ENCODE measurements at regions not wholly inside any gene's neighbourhood (a gene's known extent, or its start where the extent isn't known, plus 50 kb on each side); places are given as distances from the start of the nearest gene placed in this dataset.
"Not testable (repeated sequence)": the region's sequence is repeated elsewhere in the genome, so short reads cannot be mapped to it uniquely, and the experiment has no call there.

- Histone ChIP-seq H3K36me3 (ENCODE audit: control insufficient read depth in 2 of 2, insufficient read depth in 2 of 2, low read length in 2 of 2) (no peaks in the 10 kb centered on the region), H3K4me3 (ENCODE audit: low read length in 2 of 2) (no peak overlapping the region), H3K9ac (ENCODE audit: low read depth in 1 of 2, low read length in 2 of 2) (no peak overlapping the region), H3K27me3 (ENCODE audit: control insufficient read depth in 2 of 2, insufficient read depth in 2 of 2, low read length in 2 of 2) (peaks cover 0 to 3% of the 10 kb centered on the region in 2 donors), H3K27ac (ENCODE audit: low read depth in 2 of 2, low read length in 2 of 2) (no peak overlapping the region), H3K4me1 (ENCODE audit: control insufficient read depth in 2 of 2, insufficient read depth in 2 of 2, low read length in 2 of 2) (no peaks in the 10 kb centered on the region), H3K9me3 (ENCODE audit: control insufficient read depth in 2 of 2, low read length in 2 of 2) (no peaks in the 10 kb centered on the region)
These were observed 145.4 kb upstream of the FOXA2 start for GRCh38 chr20:22729616-22730236.

DNA sequence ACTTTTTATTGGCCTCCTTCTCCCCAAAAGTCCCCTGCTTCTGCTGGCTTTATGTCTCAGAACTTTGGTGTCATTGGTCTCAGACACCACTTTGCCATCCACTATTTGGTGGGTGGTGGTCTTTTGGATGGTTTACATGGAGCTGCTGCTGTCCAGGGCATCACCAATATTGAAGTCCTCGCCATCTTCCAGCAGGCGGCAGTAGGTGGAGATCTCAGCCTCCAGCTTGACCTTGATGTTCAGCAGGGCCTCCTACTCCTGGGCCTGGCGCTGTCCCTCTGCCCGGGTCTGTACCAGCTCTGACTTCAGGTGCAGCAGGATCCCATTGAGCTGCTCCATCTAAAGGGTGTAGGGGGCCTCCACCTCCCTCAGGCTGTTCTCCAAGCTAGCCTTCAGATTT, 148.4 kb upstream of the FOXA2 start:
- peaks cover 0 to 3% of the 10 kb centered on the region in 2 donors for H3K27me3 ChIP-seq (ENCODE audit: control insufficient read depth in 2 of 2, insufficient read depth in 2 of 2, low read length in 2 of 2)
- H3K27ac ChIP-seq (ENCODE audit: low read depth in 2 of 2, low read length in 2 of 2): no peak overlapping the region
- H3K4me3 ChIP-seq (ENCODE audit: low read length in 2 of 2): no peak overlapping the region
- H3K9ac ChIP-seq (ENCODE audit: low read depth in 1 of 2, low read length in 2 of 2): no peak overlapping the region
- no peaks in the 10 kb centered on the region for H3K9me3 ChIP-seq (ENCODE audit: control insufficient read depth in 2 of 2, low read length in 2 of 2)
- H3K36me3 ChIP-seq (ENCODE audit: control insufficient read depth in 2 of 2, insufficient read depth in 2 of 2, low read length in 2 of 2): no peaks in the 10 kb centered on the region
- H3K4me1 ChIP-seq (ENCODE audit: control insufficient read depth in 2 of 2, insufficient read depth in 2 of 2, low read length in 2 of 2): no peaks in the 10 kb centered on the region

- H3K4me3 ChIP-seq (ENCODE audit: low read length in 2 of 2); H3K9me3 ChIP-seq (ENCODE audit: control insufficient read depth in 2 of 2, low read length in 2 of 2); H3K9ac ChIP-seq (ENCODE audit: low read depth in 1 of 2, low read length in 2 of 2); H3K36me3 ChIP-seq (ENCODE audit: control insufficient read depth in 2 of 2, insufficient read depth in 2 of 2, low read length in 2 of 2); H3K4me1 ChIP-seq (ENCODE audit: control insufficient read depth in 2 of 2, insufficient read depth in 2 of 2, low read length in 2 of 2); H3K27me3 ChIP-seq (ENCODE audit: control insufficient read depth in 2 of 2, insufficient read depth in 2 of 2, low read length in 2 of 2); H3K27ac ChIP-seq (ENCODE audit: low read depth in 2 of 2, low read length in 2 of 2): not testable (repeated sequence)
These were observed 150.7 kb upstream of the FOXA2 start for GRCh38 chr20:22734946-22735647.

- no peak overlapping the region for H3K9ac ChIP-seq (ENCODE audit: low read depth in 1 of 2, low read length in 2 of 2)
- no peaks in the 10 kb centered on the region for H3K36me3 ChIP-seq (ENCODE audit: control insufficient read depth in 2 of 2, insufficient read depth in 2 of 2, low read length in 2 of 2)
- H3K27ac ChIP-seq (ENCODE audit: low read depth in 2 of 2, low read length in 2 of 2): no peak overlapping the region
- no peaks in the 10 kb centered on the region for H3K9me3 ChIP-seq (ENCODE audit: control insufficient read depth in 2 of 2, low read length in 2 of 2)
- no peak overlapping the region for H3K4me3 ChIP-seq (ENCODE audit: low read length in 2 of 2)
- H3K4me1 ChIP-seq (ENCODE audit: control insufficient read depth in 2 of 2, insufficient read depth in 2 of 2, low read length in 2 of 2): no peaks in the 10 kb centered on the region
- no peaks in the 10 kb centered on the region for H3K27me3 ChIP-seq (ENCODE audit: control insufficient read depth in 2 of 2, insufficient read depth in 2 of 2, low read length in 2 of 2)
These were observed 156.5 kb upstream of the FOXA2 start for GRCh38 chr20:22740829-22741228.

- no peaks in the 10 kb centered on the region for H3K27me3 ChIP-seq (ENCODE audit: control insufficient read depth in 2 of 2, insufficient read depth in 2 of 2, low read length in 2 of 2)
- no peak overlapping the region for H3K9ac ChIP-seq (ENCODE audit: low read depth in 1 of 2, low read length in 2 of 2)
- H3K9me3 ChIP-seq (ENCODE audit: control insufficient read depth in 2 of 2, low read length in 2 of 2): no peaks in the 10 kb centered on the region
- no peaks in the 10 kb centered on the region for H3K4me1 ChIP-seq (ENCODE audit: control insufficient read depth in 2 of 2, insufficient read depth in 2 of 2, low read length in 2 of 2)
- H3K36me3 ChIP-seq (ENCODE audit: control insufficient read depth in 2 of 2, insufficient read depth in 2 of 2, low read length in 2 of 2): no peaks in the 10 kb centered on the region
- H3K27ac ChIP-seq (ENCODE audit: low read depth in 2 of 2, low read length in 2 of 2): no peak overlapping the region
- no peak overlapping the region for H3K4me3 ChIP-seq (ENCODE audit: low read length in 2 of 2)
These were observed 160.2 kb upstream of the FOXA2 start for GRCh38 chr20:22744341-22745193.

- H3K4me1 ChIP-seq (ENCODE audit: control insufficient read depth in 2 of 2, insufficient read depth in 2 of 2, low read length in 2 of 2): no peaks in the 10 kb centered on the region
- H3K27me3 ChIP-seq (ENCODE audit: control insufficient read depth in 2 of 2, insufficient read depth in 2 of 2, low read length in 2 of 2): no peaks in the 10 kb centered on the region
- no peaks in the 10 kb centered on the region for H3K9me3 ChIP-seq (ENCODE audit: control insufficient read depth in 2 of 2, low read length in 2 of 2)
- H3K9ac ChIP-seq (ENCODE audit: low read depth in 1 of 2, low read length in 2 of 2): no peak overlapping the region
- H3K4me3 ChIP-seq (ENCODE audit: low read length in 2 of 2): no peak overlapping the region
- no peak overlapping the region for H3K27ac ChIP-seq (ENCODE audit: low read depth in 2 of 2, low read length in 2 of 2)
- no peaks in the 10 kb centered on the region for H3K36me3 ChIP-seq (ENCODE audit: control insufficient read depth in 2 of 2, insufficient read depth in 2 of 2, low read length in 2 of 2)
These were observed 160.8 kb upstream of the FOXA2 start for GRCh38 chr20:22745194-22745500.

GRCh38 chr20:22746957-22747356, 162.6 kb upstream of the FOXA2 start:
- Histone ChIP-seq H3K36me3 (ENCODE audit: control insufficient read depth in 2 of 2, insufficient read depth in 2 of 2, low read length in 2 of 2) (no peaks in the 10 kb centered on the region), H3K4me1 (ENCODE audit: control insufficient read depth in 2 of 2, insufficient read depth in 2 of 2, low read length in 2 of 2) (no peaks in the 10 kb centered on the region), H3K27ac (ENCODE audit: low read depth in 2 of 2, low read length in 2 of 2) (no peak overlapping the region), H3K9me3 (ENCODE audit: control insufficient read depth in 2 of 2, low read length in 2 of 2) (no peaks in the 10 kb centered on the region), H3K9ac (ENCODE audit: low read depth in 1 of 2, low read length in 2 of 2) (no peak overlapping the region), H3K27me3 (ENCODE audit: control insufficient read depth in 2 of 2, insufficient read depth in 2 of 2, low read length in 2 of 2) (no peaks in the 10 kb centered on the region), H3K4me3 (ENCODE audit: low read length in 2 of 2) (no peak overlapping the region)

DNA sequence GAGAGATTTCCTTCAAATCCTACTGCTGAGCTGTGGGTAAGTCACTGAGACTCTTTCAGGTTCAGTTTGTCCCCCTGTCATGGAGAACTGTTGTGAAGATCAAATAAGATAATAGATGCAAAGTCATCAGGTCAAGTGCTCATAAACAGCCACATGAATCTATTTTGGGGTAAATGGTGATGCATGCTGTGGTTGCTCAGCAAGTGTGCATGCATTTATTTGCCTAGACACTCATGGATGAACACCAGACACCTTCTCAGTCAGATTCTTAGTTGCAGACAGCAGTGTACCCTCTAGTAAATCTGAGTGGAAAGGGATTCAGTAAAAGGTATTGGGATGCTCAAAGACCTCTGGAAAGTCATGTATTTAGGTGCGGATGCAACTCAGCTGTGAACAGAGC, 168.0 kb upstream of the FOXA2 start:
- no peak overlapping the region for H3K27ac ChIP-seq (ENCODE audit: low read depth in 2 of 2, low read length in 2 of 2)

DNA sequence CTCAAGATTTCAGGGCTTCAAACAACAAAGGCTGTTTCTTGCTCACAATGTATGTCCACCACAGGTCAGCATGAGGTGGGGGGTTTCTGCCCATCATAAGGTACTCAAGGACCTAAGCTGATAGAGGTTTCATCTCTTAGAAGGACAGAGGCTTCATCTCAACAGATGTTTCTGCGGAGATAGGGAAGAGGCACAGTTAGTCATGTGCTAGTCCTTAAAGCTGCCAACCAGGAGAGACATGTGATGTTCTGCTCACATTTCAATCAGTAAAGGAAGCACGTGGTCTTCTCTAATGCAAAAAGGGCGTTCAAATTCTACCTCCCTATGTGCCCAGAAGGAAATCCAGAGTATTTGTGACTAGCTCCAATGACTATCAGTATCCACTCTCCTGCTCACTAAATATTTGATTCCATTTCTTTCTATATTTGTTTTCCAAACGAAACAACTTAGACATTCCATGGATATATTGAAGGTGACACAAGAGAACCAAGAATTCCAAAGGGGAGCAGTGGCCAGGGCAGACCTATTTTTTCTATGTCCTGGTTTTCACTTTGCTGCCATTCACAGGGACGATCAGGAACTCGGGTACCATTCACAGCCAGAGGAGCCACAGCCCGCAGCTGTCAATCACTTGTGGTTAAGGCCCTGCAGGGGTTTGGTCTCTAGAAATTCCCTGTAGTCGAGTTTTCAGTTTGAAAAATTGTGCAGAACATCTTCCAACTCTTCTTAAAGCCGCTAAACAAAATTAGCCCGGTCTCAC, 173.2 kb upstream of the FOXA2 start:
- Histone ChIP-seq H3K36me3 (ENCODE audit: control insufficient read depth in 2 of 2, insufficient read depth in 2 of 2, low read length in 2 of 2) (no peaks in the 10 kb centered on the region), H3K9ac (ENCODE audit: low read depth in 1 of 2, low read length in 2 of 2) (no peak overlapping the region), H3K4me1 (ENCODE audit: control insufficient read depth in 2 of 2, insufficient read depth in 2 of 2, low read length in 2 of 2) (no peaks in the 10 kb centered on the region), H3K27ac (ENCODE audit: low read depth in 2 of 2, low read length in 2 of 2) (no peak overlapping the region), H3K9me3 (ENCODE audit: control insufficient read depth in 2 of 2, low read length in 2 of 2) (no peaks in the 10 kb centered on the region), H3K27me3 (ENCODE audit: control insufficient read depth in 2 of 2, insufficient read depth in 2 of 2, low read length in 2 of 2) (no peaks in the 10 kb centered on the region), H3K4me3 (ENCODE audit: low read length in 2 of 2) (no peak overlapping the region)

More for the DNA sequence above, 168.0 kb upstream of the FOXA2 start:
- Histone ChIP-seq H3K4me3 (ENCODE audit: low read length in 2 of 2) (no peak overlapping the region), H3K36me3 (ENCODE audit: control insufficient read depth in 2 of 2, insufficient read depth in 2 of 2, low read length in 2 of 2) (no peaks in the 10 kb centered on the region), H3K9ac (ENCODE audit: low read depth in 1 of 2, low read length in 2 of 2) (no peak overlapping the region), H3K4me1 (ENCODE audit: control insufficient read depth in 2 of 2, insufficient read depth in 2 of 2, low read length in 2 of 2) (no peaks in the 10 kb centered on the region), H3K27me3 (ENCODE audit: control insufficient read depth in 2 of 2, insufficient read depth in 2 of 2, low read length in 2 of 2) (no peaks in the 10 kb centered on the region), H3K9me3 (ENCODE audit: control insufficient read depth in 2 of 2, low read length in 2 of 2) (no peaks in the 10 kb centered on the region)

DNA sequence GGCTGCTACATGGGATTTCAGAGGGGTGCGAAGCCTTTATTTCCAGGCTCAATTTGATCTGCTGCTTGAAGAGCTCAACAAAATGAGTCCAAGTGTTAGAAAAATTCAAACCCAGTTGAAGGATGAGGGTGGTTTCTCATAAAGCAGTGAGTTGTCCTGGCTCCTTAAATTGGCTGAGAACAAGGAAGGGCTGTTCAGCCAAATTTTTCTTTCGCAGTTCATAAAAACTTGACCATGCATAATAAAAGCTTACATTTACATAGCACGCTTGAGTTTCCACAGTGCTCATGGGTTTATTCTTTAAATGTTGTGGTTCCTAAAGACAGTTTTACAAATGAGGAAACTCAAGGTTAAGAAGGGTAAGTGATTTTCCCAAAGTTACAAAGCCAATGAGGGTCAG, 174.4 kb upstream of the FOXA2 start:
- H3K9me3 ChIP-seq (ENCODE audit: control insufficient read depth in 2 of 2, low read length in 2 of 2): no peaks in the 10 kb centered on the region
- no peaks in the 10 kb centered on the region for H3K27me3 ChIP-seq (ENCODE audit: control insufficient read depth in 2 of 2, insufficient read depth in 2 of 2, low read length in 2 of 2)
- H3K36me3 ChIP-seq (ENCODE audit: control insufficient read depth in 2 of 2, insufficient read depth in 2 of 2, low read length in 2 of 2): no peaks in the 10 kb centered on the region
- H3K4me1 ChIP-seq (ENCODE audit: control insufficient read depth in 2 of 2, insufficient read depth in 2 of 2, low read length in 2 of 2): peaks cover 0 to 2% of the 10 kb centered on the region in 2 donors
- no peak overlapping the region for H3K27ac ChIP-seq (ENCODE audit: low read depth in 2 of 2, low read length in 2 of 2)
- no peak overlapping the region for H3K9ac ChIP-seq (ENCODE audit: low read depth in 1 of 2, low read length in 2 of 2)
- no peak overlapping the region for H3K4me3 ChIP-seq (ENCODE audit: low read length in 2 of 2)
